GM12892 (cell line): ENCODE measurements at regions not wholly inside any gene's neighbourhood (a gene's known extent, or its start where the extent isn't known, plus 50 kb on each side); places are given as distances from the start of the nearest gene placed in this dataset.

Experiments used
- DNase-seq: peaks from one replicate; pipeline ENCODE4 v3.0.0; 2011; ENCODE audit not compliant: insufficient read length
- FAIRE-seq: peaks from 2 replicates; lab custom pipeline; 2011; peaks lifted over from hg19 to GRCh38; lab: Jason Lieb, UNC
- POLR2A ChIP-seq: IDR thresholded peaks from 2 replicates; pipeline ENCODE4 v1.6.1; 2011; ENCODE audit warnings: low read depth, low read length, control low read depth
- POLR2AphosphoS5 ChIP-seq: IDR thresholded peaks from 2 replicates; pipeline ENCODE4 v1.6.1; 2011; ENCODE audit warnings: low read depth, low read length, control low read depth
- TAF1 ChIP-seq: IDR thresholded peaks from 2 replicates; pipeline ENCODE4 v1.6.1; 2011; ENCODE audit warnings: low read depth, mild to moderate bottlenecking, control low read depth, low read length, borderline replicate concordance

- FAIRE-seq: no peak
- DNase-seq: no peak
- TF ChIP-seq TAF1: no peak
- no peak for TF ChIP-seq POLR2A
- no peak for TF ChIP-seq POLR2AphosphoS5
Measured at GRCh38 chr10:61066661-61067344, 122.8 kb upstream of the RHOBTB1 start.

DNA sequence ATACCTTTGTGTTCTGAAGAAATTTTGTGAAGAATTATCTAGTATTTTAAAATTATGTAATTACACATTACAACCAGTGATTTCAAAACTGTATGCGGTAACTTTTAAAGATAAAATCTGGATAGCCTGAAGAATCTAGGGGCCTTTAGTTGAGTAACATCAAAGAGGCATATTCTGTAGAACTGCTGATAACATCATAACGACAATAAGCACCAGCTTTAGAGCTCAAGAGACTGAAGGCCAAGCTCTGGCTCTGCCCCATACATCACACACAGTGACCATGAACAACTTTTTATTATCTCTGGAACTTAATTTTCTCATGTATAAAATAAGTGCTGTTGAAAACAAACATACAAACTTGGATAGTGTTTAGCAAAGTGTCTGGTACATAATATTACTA, 121.1 kb upstream of the RHOBTB1 start:
- FAIRE-seq: no peak
- no peak for TF ChIP-seq POLR2A
- TF ChIP-seq TAF1: no peak
- no peak for TF ChIP-seq POLR2AphosphoS5

DNA sequence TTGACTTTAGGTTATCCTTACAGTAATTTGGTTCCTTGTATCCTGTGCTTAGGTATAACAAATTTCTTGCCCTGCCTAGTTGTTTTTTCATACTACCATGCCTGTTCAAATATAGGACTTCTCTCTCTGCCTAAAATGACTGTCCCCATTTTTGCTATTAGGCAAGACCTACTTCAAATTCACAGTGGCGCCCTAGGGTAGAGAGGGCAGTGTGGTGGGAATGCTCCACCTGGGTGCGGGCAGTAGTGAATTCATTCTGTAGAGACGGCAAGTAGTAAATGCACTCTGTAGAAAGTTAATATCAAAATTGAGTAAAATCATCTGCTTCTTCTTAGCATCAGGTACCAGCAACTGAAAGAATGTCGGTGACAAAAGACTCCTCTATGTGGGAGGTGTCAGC, 120.4 kb upstream of the RHOBTB1 start:
- FAIRE-seq: no peak
- TF ChIP-seq TAF1 (no peak), POLR2A (no peak), POLR2AphosphoS5 (no peak)
- no peak for DNase-seq

More for the DNA sequence above, 121.1 kb upstream of the RHOBTB1 start:
- DNase-seq: no peak

GRCh38 chr10:61063901-61064300, 119.9 kb upstream of the RHOBTB1 start:
- TF ChIP-seq POLR2A: no peak
- no peak for TF ChIP-seq POLR2AphosphoS5
- no peak for TF ChIP-seq TAF1
- no peak for FAIRE-seq
- DNase-seq: no peak

- TF ChIP-seq POLR2A: no peak
- TF ChIP-seq POLR2AphosphoS5: no peak
- no peak for TF ChIP-seq TAF1
- DNase-seq (no peak), FAIRE-seq (no peak)
Measured at GRCh38 chr10:61063034-61063433, 119.0 kb upstream of the RHOBTB1 start.

DNA sequence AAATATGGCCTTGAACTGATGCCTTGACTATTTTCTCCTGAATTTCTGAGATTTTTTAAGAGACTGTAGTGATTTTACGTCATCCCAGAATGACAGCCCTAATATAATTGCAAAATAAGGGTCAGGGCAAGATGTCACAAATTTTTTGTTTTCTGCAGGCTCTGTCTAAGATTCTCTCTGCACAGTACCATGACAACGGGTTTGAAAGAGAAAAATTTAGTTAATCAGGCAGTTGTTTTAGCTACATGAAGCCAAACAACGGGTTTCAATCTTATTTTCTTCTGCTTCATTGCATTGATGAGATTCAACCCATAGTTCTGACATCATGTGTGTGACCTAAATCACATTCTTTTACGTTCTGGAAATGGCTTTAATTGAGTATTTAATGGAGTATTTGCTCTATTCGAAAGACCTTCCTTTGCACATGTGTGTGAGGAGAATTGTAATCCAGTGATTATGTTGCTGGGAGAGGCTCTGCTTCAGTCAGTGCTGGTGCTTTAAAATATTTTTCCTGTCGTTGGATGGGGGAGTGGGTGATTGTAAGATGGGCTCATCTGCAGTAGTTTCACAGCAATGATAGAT, 118.0 kb upstream of the RHOBTB1 start:
- DNase-seq (no peak), FAIRE-seq (no peak)
- no peak for TF ChIP-seq POLR2AphosphoS5
- no peak for TF ChIP-seq TAF1
- TF ChIP-seq POLR2A: no peak

- no peak for FAIRE-seq
Measured at GRCh38 chr10:61059636-61060035, 115.7 kb upstream of the RHOBTB1 start.

DNA sequence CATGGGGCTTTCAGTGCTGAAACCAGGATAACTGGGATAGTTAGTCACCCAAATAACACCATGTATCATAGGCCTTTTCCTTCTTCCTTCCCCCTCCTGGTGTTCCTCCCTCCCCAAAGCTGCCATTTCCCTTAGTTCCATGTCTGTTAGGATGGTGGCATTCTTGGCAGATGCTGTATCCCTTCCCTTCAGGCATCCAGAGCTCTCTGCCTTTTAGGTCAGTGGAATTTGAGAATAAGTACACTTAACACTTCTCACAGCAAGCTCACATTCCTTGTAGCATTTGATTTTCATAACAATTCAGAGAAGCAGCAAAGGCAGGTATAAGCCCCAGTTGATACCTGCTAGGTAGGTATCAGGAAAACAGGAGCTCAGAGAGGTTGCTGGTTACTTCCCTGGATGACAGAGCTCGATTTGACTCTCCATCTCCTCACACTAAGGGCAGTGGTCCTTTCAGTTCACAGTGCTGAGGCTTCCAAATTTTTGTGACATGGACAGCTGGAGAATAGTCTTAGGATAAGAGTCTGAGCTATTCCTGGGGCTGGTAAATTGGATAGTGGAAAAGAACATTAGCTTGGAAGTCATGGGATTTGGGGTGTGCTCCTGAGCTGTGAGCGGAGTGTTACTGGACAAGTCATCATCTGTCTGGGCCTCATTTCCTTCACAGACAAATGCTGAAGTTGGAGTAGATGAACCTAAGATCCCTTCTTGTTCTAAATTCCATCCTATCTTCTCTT, 108.7 kb upstream of the RHOBTB1 start:
- no peak for DNase-seq
- TF ChIP-seq POLR2AphosphoS5 (no peak), POLR2A (no peak), TAF1 (no peak)
- FAIRE-seq: no peak

More at GRCh38 chr10:61059636-61060035, 115.7 kb upstream of the RHOBTB1 start:
- no peak for DNase-seq
- TF ChIP-seq POLR2AphosphoS5 (no peak), TAF1 (no peak), POLR2A (no peak)

DNA sequence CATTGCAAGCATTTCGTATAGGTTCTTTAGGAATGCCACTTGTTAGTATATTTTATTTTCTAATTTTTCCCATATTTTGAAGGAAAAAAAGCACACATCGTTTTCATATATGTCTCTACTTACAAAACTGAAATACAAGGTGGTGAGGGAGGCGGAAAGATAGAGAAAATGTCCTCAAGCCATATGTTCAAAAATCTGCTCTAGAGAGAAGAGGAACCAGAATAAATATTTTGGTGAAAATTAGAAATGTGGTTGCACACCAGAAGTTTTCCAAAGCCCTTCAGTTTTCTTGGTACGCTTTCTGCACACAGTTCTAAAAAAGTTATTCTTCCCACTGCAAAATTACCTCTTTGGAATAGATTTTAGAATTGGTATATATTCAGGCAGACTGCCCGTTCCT, 107.4 kb upstream of the RHOBTB1 start:
- TF ChIP-seq TAF1 (no peak), POLR2AphosphoS5 (no peak), POLR2A (no peak)
- FAIRE-seq (no peak), DNase-seq (no peak)

GRCh38 chr10:61050120-61050745, 106.2 kb upstream of the RHOBTB1 start:
- TF ChIP-seq POLR2AphosphoS5 (no peak), TAF1 (no peak), POLR2A (no peak)
- FAIRE-seq: no peak
- no peak for DNase-seq

DNA sequence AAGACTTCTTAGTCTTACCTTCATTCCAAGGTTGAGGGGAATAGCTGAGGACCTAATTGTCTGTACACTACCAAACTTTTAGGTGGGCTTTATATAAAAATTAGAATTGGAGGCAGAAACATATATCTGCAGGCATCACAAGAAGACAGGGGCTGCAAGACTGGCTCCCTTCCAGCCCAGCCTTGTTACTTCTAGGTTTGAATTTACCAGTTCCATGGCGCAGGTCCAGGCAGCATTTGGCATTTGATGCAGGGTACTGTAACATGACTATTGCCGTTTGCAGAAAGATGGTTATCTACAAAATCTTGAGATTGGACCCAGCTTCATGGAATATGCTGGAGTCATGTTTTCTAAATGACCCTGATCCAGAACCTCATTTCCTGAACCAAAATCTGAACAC, 105.4 kb upstream of the RHOBTB1 start:
- FAIRE-seq (no peak), DNase-seq (no peak)
- no peak for TF ChIP-seq TAF1
- TF ChIP-seq POLR2A: no peak
- no peak for TF ChIP-seq POLR2AphosphoS5
